NCI-H1436 treated with DMSO at 0.1 percent for 48 hours (cell line): ENCODE measurements at regions not wholly inside any gene's neighbourhood (a gene's known extent, or its start where the extent isn't known, plus 50 kb on each side); places are given as distances from the start of the nearest gene placed in this dataset.

Experiments
- DNase-seq: peaks from one replicate; lab custom pipeline; 2025; lab: John Stamatoyannopoulos, UW

DNA sequence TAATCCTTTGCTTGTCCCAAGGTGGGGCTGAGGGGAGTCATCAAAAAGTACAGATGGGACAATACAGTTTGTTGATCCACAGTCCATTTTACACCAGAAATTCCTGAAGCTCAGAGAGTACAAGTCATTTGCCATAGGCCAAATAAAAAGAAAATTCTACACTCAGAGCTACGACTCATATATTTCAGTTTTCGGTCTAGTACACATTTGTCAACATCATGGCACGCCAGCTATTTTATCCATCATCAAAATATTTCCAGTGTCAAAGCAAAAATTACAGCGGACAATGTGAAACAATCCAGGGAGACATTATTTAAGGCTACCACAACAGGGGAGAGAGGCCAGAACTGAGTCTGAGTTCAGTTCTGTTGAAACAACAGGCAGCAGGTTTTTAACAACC lies 587.5 kb upstream of the DSEL start:
- DNase-seq, result no peak

DNA sequence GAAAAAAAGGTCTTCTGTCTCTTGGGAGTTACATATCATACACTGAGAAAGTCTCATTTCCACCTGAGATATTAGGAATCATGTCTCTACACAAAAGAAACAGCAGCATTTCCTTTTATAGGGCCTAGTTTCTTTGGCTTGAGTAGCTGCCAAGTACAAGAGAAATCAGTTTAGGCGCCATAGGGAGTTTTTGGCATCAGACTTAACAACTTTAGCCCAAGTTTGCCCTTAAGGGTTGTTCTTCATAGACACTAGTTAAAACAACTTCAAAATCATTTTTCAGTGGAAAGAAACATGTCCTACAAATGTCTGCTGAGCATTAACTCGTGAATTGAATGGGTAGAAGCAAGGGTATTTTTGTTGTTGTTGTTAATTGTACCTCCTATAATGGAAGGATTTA lies 587.0 kb upstream of the DSEL start:
- DNase-seq, result no peak

DNA sequence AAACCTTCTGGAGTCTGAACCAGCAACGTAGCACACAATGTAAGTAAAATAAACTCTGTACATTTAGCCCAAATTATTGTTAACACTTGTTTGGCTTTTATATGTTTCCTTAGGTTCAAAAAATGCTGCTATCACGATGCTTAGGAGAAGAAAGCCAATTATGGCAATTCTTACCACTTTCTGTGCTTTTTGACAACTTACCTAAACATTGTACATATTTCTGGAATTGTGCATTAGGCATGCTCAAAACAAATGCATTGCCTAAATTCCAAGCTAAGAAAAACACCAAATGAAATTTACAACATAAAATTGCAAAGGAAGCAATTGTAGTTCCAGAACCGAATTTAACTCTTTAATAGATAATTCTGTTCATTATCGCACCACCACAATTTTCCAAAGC lies 585.6 kb upstream of the DSEL start:
- DNase-seq, result no peak

DNA sequence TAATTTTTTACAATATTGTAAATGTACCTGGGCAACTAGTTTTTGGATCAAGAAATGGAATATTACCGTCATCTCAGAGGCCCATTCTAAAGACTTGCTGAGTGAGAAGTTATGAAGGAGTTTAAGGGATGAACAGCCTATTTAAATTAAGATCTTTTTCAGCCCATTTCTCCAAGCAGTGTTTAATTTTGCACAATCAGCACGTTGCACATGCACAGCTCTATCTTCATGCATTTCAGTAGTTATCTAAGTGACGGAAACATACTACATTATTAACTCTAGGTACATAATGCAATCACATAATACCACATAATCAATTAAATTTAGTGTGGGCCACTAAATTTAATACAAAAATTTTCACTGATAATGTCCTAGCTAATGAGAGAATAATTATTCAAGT lies 582.1 kb upstream of the DSEL start:
- DNase-seq, result no peak

DNA sequence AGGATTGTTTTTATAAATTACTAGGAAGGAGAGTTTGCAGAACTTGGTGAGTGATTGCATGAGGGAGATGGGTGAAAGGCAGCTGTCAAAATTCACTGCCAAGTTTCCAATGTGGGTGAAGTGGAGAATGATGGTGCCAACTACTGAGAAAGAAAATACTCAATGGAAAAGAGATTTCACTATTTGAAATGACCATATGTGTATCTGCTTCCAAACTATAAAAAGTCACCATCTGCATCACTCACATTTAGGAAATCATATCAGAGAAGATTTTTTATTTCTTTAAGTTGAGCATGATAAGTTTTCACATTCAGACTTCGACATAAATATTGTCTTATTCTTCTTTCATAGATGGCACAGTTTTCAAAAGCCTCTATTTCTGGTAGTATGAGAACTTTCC lies 570.0 kb upstream of the DSEL start:
- no peak for DNase-seq

DNA sequence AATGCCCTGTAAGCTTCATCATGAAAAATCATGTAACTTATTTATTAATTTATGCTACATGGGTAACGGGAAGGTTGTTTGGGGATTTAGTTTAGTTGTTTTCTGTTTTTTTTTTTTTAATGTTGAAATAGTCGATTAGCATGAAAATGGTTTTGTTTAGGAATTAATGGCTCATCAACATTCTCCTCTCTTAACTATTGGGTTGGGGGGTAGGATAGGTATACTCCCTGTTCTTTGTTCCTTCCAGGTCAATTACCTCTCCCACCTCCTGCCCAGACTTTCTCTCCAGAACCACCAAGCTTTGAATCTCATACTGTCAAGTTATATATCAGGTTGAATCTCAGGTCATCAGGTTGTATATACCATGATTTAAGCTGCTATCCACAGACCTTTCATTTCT lies 568.7 kb upstream of the DSEL start:
- no peak for DNase-seq

DNA sequence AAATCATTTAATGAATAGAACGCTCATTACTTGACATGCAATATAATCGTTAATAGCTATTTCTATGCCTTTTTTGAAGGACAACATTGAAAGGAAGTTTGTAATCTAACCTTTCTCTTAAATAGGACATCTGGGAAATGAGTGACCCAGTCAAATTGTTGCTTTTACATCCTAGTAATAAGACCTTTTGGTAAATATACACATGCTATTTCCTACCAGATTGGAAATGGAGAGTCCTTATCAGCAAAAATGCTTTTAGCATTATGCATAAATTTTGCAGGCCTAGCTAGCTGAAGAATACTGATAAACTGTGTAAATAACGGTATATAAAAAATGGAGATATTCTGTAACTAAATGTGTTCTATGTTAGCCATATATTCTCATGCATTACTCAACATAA lies 567.3 kb upstream of the DSEL start:
- no peak for DNase-seq

DNA sequence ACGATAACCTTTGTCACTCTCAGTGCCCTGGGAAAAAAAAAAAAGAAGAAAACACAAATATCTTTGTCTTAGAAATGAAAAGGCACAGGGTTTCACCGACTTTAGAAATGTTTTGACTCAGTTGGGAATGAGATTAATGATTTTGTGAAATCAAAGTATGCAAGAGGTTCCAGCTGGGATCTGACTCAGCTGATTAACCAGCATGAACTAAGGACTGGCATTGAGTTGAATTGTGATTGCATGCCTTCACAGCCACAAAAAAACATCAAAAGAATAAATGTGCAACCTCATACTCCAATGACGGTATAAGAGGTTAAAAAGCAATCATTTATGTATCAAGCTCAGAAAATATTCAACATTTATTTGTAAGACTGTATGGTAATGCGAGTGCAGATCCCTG lies 566.6 kb upstream of the DSEL start:
- no peak for DNase-seq

DNA sequence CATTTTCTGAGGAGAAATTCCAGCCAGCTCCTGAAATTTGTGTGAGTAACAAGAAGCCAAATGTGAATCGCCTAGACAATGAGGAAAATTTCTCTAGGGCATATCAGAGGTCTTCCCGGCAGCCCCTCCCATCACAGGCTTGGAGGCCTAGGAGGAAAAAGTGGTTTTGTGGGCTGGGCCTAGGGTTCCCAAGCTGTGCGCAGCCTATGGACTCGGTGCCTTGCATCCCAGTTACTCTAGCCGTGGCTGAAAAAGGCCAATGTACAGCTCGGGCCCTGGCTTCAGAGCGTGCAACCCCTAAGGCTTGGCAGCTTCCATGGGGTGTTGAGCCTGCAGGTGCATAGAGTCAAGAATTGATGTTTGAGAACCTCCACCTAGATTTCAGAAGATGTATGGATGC lies 556.2 kb upstream of the DSEL start:
- no peak for DNase-seq

DNA sequence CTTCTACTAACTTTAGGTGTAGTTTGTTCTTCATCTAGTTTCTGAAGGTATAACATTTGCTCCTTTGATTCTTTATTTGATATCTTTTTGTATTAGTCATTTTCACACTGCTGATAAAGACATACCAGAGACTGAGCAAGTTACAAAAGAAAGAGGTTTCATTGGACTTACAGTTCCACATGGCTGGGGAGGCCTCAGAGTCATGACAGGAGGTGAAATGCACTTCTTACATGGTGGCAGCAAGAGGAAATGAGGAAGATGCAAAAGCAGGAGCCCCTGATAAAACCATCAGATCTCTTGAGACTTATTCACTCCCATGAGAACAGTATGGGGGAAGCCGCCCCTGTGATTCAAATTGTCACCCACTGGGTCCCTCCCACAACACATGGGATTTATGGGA lies 544.4 kb upstream of the DSEL start:
- DNase-seq, result no peak

DNA sequence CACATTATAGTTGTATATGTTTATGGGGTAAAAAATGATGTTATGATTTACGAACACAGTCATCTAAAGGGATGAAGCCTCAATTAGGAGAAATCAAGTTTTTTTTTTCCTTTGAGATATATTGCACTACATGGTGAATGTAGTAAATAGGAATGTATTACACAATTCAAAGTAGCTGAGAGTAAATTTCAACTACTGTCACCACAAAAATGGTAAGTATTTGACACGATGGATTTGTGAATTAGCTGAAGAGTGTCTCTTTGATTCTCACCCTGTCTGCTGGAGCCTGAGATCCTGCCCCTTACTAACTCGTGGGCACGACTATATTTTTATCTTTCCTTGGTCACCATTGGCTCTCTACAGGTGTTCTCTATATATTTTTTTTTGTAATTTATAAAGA lies 540.4 kb upstream of the DSEL start:
- DNase-seq, result no peak

DNA sequence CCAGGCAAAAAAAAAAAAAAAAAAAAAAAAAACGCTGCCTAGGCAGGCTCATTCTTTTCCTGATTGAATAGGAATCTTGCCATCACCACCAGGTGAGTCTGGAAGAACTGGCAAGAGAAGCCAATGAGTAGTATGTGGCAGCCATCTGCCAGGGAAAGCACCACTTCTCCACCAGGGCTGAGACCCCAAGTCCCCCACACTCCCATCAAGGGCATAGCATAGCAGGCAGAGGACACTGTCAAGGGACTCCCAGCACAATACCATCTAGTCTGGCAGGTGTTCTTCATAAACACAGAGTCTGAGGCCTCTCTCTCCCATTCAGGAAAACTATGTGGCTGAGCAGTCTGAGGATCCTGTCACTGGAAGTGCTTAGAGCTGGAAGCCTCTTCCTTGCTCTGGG lies 538.1 kb upstream of the DSEL start:
- no peak for DNase-seq

DNA sequence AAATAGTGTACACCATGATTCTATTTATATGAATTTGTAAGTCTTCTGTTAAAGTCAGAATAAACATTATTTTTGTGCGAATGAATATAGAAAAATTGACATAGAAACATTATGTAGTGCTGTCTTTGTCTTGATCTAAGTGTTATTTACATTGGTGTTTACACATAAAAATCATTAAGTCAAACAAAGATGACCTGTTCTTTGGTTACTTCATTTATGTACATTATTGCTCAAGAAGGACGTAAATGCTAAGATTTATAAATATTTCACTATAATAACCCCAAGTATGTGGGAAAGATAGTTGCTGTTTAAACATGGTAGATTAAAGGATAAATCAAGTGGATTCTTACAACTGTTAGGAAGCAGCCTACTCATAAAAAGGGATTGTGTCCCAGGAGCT lies 536.8 kb upstream of the DSEL start:
- DNase-seq, result no peak

DNA sequence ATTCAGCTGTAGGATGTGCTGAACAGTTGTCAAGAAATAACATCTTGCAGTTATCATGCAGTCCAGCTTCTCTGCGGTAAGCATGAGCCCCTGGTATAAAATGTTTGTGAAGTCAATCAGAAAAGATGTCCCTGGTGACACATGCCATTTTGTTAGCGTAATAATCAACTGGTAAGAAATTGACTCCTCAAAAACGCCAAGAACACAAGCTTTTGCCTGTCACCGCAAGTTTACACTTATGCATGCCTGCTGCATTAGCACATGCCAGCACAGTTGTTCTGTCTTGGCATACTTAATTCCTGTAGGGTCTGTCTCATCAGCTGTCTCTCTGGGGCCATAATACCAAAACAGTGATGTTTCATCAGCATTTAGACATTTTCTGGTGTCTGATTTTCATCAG lies 524.8 kb upstream of the DSEL start:
- no peak for DNase-seq

DNA sequence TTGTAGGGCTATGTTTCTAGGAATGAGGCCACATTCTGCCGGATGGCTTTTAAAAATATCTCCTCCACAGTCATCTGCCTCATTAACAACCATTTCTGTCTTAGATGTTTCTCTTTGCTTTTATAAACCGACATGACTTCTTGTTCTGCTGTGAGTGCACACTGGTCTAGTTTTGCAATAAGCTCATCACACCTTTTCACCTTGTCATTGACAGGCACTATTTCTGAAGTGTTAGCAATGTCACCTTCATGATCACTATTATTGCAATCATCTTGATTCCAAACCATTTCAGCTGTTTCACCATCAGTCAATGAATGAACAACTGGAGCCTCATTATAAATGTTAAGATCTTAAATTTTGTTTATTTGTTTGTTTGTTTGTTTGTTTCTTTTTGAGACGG lies 523.7 kb upstream of the DSEL start:
- DNase-seq, result no peak

DNA sequence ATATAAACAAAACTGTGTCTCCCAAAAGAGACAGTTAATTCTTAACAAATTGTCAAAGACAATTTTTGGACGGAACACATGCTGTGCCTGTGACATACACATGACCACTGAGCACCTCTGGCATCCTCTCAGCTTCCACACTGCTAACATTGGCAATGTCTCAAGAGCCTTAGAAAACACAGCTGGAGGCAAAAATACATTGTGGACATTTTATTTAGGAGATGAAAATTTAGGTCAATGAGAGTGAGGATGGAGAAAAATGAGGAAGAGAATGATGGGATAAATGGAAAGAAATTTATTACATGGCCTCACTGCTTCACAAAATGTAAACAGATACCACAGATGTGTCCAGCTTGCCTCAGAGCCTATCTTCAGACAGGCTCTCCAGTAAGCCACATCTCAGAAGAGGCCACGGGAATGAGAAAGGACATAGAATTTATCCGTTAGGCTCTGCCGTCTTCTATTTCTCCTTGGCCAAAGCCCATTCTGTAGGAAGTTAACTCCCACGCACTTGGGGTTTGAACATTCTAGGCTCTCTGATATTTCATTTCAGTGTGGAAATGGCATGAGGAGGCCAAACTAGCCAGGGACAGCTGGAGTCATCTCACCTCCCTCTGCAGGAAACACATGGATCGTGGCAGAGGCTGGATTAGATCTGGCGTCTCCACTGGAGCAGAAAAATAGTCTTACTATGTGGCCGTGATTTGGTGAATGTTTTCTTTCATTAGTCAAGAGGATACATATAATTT lies 519.4 kb upstream of the DSEL start:
- DNase-seq, result no peak

DNA sequence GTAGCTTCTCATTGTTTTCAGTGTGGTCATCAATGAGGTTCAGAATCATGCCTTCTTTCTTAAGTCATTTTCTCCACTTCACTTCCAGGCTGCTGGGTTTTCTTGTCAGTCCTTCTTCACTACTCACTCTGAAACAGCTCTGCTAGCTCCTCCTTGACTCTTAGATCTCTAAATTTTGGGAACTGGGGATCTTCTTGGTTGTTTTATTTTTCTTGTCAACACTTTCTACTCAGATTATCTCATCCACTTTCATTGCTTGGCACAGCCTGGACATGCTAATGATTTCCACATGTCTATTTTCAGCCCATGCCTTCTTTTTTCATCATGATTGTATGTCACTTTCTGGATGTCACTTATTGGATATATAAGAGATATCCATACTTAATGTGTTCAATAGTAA lies 517.8 kb upstream of the DSEL start:
- no peak for DNase-seq

DNA sequence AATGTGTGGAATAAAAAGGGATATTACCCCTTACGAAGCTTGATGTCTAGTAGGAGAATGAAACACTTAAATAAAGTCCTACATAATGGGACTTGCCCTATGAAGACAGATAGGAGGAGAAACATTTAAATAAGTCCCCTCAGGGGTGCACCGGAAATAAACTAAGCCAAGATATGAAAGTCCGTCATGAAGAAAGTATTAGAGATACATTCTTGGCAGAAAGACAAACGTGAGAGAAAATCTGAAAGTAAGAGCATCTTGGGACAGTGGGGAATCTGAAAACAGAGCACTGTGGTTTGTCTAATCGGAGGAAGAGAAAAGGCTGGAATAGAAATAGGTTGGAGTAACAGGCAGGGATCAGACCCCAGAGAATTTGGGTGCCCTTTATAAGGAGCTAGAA lies 516.9 kb upstream of the DSEL start:
- DNase-seq, result no peak

DNA sequence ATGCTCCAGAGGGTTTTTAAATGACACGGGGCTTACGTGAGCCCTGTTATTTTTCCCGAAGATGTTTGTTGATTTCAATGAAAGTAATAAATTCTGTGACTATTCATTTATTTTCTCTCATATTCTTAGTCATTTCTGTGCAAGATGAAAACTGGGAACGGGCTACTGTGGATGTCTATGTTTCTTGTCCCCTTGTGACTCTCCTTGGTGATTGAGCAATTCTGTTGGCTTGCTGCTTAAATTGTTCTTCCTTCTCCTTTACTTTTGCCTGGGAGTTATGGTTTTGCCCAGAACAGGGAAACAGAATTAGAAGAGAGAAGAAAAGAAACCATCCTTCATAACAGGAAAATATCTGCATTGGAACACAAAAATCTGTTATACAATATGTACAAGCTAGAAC lies 508.2 kb upstream of the DSEL start:
- DNase-seq, result no peak

DNA sequence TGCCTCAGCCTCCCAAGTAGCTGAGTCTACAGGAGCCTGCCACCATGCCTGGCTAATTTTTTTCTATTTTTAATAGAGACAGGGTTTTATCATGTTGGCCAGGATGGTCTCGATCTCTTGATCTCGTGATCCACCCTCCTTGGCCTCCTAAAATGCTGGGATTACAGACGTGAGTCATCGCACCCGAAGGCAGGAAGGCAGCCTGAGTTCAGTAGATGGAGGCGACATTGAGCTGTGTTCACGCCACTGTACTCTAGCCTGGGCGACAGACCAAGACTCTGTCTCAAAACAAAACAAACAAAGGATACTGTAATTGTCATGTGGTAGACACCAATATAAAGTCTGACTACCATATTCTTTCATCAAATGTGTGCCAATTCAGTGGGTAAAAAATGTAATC lies 500.9 kb upstream of the DSEL start:
- DNase-seq, result no peak

DNA sequence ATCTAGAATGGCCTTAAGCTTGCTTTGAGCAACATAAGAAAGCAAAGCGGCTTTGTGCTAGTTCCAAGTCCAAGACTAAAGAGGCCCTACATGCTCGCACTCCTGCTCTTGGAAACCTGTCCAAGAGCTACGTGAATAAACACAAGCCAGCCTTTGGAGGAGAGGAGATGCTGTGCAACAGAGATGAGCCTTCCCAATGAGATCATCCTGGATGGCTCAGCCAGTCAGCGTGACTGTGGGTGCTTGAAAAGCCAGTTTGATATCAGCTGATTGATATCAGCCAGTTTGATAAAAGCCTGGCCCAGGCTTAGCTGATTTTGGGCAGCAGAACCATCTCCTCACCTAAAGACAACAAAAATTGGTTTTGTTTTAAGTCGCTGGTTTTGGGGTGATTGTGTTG lies 481.0 kb upstream of the DSEL start:
- no peak for DNase-seq

DNA sequence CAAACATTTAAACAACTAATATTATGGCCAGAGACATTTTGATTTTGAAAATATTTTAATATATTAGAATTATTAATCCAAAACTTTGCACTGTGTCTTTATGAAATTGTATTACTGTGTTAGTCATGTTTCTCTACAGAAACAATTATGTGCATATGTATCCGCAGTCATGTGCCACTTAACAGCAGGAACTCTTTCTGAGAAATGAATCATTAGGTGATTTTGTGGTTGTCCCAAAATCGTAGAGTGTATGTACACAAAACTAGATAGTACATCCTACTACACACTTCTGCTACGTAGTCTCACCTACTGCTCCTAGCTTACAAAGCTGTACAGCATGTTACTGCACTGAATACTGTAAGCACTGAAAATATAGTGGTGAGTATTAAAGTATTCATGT lies 479.2 kb upstream of the DSEL start:
- no peak for DNase-seq

DNA sequence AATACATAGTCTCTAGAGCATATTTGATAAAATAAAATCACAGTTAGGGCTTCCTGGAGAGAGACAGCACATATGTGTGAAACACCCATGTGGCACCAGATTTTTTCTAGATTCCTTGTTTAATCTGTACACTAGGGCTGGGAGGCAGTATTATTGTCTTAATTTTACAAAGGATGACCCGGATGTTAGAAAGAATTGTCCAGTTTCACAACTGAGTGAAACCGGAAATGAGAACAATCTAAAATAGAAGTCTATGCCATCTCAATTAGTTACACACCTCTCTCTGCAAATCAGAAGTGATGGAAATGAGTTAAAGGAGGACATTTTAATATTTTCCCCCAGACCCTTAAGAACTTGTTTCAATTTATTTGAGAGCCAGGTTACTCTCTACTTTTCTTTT lies 463.7 kb upstream of the DSEL start:
- DNase-seq, result no peak

DNA sequence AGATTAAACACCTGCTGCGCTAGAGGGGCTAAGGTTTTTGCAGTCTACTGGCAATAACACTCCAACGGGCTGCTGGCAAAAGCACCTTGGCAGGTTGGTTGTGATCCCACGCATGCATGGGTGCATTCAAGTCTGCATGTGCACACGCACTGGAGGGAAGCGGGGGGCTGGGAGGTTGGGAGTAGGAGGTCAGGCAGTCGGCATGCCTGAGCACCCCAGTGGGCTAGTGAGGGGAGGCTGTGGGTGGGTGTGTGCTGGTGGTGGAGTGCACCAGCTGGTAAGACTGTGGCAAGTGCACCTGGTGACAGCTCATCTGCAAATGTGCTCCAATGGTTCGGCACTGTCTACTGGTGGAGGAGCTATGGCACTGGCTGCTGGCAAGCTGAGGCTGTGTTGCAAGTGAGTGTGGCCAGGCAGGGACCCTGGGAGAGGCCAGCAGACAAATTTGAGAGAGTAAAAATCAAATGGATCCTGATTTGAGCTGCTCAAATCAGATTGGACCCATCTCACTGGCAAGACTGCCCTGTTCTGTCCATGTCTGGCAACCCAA lies 460.6 kb upstream of the DSEL start:
- no peak for DNase-seq

DNA sequence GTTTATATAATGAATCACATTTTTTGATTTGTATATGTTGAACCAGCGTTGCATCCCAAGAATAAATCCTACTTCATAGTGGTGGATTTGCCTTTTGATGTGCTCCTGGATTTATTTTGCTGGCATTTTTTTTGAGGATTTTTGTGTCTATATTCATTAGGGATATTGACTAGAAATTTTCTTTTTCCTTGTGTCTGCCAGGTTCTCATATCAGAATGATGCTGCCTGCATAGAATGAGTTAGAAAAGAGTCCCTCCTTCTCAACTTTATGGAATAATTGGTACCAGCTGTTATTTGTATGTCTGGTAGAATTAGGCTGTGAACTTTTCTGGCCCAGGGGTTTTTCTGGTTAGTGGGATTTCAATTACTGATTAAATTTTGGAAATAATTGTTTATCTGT lies 457.4 kb upstream of the DSEL start:
- DNase-seq, result no peak
